ENCODE measurements at regions not wholly inside any gene's neighbourhood (a gene's known extent, or its start where the extent isn't known, plus 50 kb on each side); places are given as distances from the start of the nearest gene placed in this dataset.

GRCh38 chr3:80898211-80898610 lies 863.2 kb downstream of the GBE1 start:
- TF ChIP-seq CTCF (IDR thresholded peaks at IDR 0.05) (no peak), POLR2AphosphoS5 (IDR thresholded peaks at IDR 0.05) (no peak), POLR2A (IDR thresholded peaks at IDR 0.05) (no peak), EP300 (IDR thresholded peaks at IDR 0.05) (no peak)

All from suprapubic skin (tissue), 4 donors.